ENCODE measurements at regions not wholly inside any gene's neighbourhood (a gene's known extent, or its start where the extent isn't known, plus 50 kb on each side); places are given as distances from the start of the nearest gene placed in this dataset.

GRCh38 chr1:228979325-228979699, 244.0 kb downstream of the RHOU start:
- no peak for DNase-seq

GRCh38 chr1:228979774-228980173, 244.5 kb downstream of the RHOU start:
- DNase-seq, result no peak

- DNase-seq, result no peak
Observed at GRCh38 chr1:228980232-228980937, 245.1 kb downstream of the RHOU start.

- no peak for DNase-seq
Observed at GRCh38 chr1:228982637-228983036, 247.4 kb downstream of the RHOU start.

- no peak for DNase-seq
Observed at GRCh38 chr1:228983231-228983660, 248.0 kb downstream of the RHOU start.

- DNase-seq, result no peak
Observed at GRCh38 chr1:228983661-228984060, 248.4 kb downstream of the RHOU start.

GRCh38 chr1:228984107-228984506, 248.8 kb downstream of the RHOU start:
- no peak for DNase-seq

GRCh38 chr1:228984646-228985631, 249.7 kb downstream of the RHOU start:
- no peak for DNase-seq

GRCh38 chr1:228985661-228986060, 250.4 kb downstream of the RHOU start:
- no peak for DNase-seq

GRCh38 chr1:228986093-228986904, 251.0 kb downstream of the RHOU start:
- no peak for DNase-seq

- no peak for DNase-seq
Observed at GRCh38 chr1:228987286-228987685, 252.0 kb downstream of the RHOU start.

- no peak for DNase-seq
Observed at GRCh38 chr1:228987736-228988506, 252.6 kb downstream of the RHOU start.

GRCh38 chr1:228988664-228989063, 253.4 kb downstream of the RHOU start:
- no peak for DNase-seq

- DNase-seq, result no peak
Observed at GRCh38 chr1:228989176-228989575, 253.9 kb downstream of the RHOU start.

- DNase-seq, result no peak
Observed at GRCh38 chr1:228989676-228989991, 254.4 kb downstream of the RHOU start.

GRCh38 chr1:228989992-228990827, 254.9 kb downstream of the RHOU start:
- DNase-seq, result no peak

GRCh38 chr1:228990906-228991569, 255.8 kb downstream of the RHOU start:
- no peak for DNase-seq

- no peak for DNase-seq
Observed at GRCh38 chr1:228992044-228992443, 256.8 kb downstream of the RHOU start.

GRCh38 chr1:228992907-228993535, 257.7 kb downstream of the RHOU start:
- DNase-seq, result no peak

Measured in NCI-H1436 (cell line).